SK-N-DZ (cell line): ENCODE measurements at regions not wholly inside any gene's neighbourhood (a gene's known extent, or its start where the extent isn't known, plus 50 kb on each side); places are given as distances from the start of the nearest gene placed in this dataset.

Source experiments
- DNase-seq: peaks from one replicate; pipeline ENCODE4 v3.0.0-alpha.2; 2015; ENCODE audit warnings: low spot score

GRCh38 chr17:70787721-70788300 lies 618.5 kb downstream of the KCNJ2 start:
- DNase-seq = no peak

- DNase-seq = no peak
These were observed 622.6 kb downstream of the KCNJ2 start for GRCh38 chr17:70791748-70792443.

DNA sequence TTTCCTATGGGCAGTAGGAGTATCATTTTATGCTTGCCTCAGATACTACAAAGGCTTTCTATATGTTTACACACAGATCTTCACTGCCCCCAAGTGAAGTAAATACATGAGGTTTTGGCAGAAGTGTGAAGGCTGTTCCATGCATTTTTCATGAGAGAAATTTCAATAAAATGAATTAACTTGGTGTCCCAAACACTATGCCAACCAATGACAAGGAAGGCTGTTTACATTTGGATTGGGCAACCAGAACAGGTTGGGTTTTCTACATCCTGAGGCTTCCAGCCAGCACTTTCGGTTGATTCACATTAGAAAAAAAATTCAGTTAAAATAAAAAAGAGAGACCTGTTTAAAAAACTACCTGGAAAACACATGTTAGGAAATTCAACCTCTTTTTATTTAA lies 625.4 kb downstream of the KCNJ2 start:
- DNase-seq = no peak

DNA sequence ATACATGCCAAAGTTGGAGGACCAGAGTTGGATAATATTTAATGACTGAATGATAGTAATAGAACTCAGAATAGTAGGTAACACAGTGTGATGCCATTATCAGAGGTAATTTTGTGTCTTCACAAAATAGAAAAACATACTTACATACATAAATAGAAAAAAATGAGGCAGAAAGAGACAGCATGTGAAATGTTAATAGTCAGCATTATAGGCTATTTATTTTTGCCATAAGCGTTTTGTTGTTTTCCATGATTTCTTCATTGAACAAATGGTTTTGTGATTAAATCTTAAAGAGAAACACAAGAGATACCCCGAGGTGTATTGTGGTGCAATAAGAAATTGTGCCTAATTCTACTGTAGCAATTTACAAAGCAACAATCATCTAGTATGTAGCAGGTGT lies 626.3 kb downstream of the KCNJ2 start:
- no peak for DNase-seq

DNA sequence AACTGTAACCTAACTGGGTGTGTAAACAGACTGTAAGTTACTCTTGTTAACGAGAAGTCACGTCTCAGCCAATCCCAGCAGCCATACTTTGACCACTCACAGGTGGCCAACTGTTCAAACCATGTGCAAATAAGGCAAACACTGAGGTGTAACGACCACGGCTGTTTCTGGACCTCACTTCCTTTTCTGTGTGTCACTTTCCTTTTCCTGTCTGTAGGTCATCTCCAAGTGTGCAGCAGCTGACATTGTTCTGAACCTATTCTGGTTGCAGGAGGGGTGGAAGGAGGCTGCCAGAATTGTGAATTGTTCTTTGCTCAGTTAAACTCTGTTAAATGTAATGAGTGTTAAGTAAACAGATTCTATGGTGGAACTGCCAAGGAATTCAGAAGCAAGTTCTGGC lies 627.4 kb downstream of the KCNJ2 start:
- no peak for DNase-seq

DNA sequence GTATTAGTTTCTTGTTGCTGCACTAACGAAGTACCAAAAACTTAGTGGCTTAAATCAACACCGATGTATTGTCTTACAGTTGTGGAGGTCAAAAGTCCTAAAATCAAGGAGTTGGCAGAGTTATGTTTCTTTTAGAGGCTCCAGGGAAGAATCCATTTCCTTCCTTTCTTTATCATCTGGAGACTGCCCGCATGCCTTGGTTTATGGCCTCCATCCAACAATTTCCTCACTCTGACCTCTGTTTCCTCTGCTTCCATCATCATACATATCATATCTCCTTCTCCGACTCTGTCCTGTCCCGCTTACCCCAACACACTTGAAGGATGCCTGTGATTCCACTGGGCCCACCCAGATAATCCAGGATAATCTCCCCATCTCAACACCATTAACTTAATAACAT lies 627.8 kb downstream of the KCNJ2 start:
- no peak for DNase-seq

- DNase-seq = no peak
These were observed 634.8 kb downstream of the KCNJ2 start for GRCh38 chr17:70804161-70804560.

DNA sequence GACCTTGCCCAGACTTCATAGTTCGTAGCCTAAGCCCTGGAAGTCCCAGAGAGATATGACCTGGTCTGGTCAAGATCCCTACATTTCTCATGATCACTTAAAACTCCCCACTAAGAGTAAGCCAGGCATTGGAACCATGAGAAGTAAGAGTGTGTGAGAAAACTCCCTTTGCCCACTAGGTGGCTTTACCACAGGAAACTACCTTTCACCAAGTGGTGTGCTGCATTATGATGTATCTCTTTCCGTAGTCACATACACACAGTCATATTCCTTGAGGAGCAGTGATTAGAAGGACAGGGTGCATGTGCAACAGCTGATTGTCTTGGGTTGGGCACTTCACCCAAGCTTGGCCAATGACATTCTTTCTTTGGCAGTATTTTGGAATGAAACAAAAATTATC lies 639.3 kb downstream of the KCNJ2 start:
- DNase-seq = peak; percentile 12

- no peak for DNase-seq
These were observed 641.3 kb downstream of the KCNJ2 start for GRCh38 chr17:70810609-70811008.

GRCh38 chr17:70813355-70813930 lies 644.1 kb downstream of the KCNJ2 start:
- no peak for DNase-seq

- DNase-seq = no peak
These were observed 649.9 kb downstream of the KCNJ2 start for GRCh38 chr17:70819183-70819582.

- DNase-seq = no peak
These were observed 650.9 kb downstream of the KCNJ2 start for GRCh38 chr17:70820276-70820675.

- no peak for DNase-seq
These were observed 656.2 kb downstream of the KCNJ2 start for GRCh38 chr17:70825321-70826125.

- DNase-seq = no peak
These were observed 660.5 kb downstream of the KCNJ2 start for GRCh38 chr17:70829876-70830275.

DNA sequence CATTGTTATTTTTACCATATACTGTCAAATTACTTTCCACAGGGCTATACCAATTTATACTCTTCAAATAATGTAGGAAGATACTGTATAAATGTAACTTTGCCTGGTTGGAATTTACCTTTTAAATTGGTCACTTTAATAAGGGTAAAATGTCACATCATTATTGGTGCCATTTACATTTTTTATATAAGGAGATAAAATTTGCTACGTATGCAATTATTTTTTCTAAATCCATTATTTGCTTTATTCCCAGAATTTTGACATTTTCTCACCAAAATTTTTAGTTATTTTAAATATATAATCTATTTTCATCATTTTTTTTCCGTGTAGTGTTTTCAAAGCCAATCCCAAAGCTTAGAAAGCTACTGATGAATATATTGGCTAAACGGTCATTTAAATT lies 664.7 kb downstream of the KCNJ2 start:
- no peak for DNase-seq

GRCh38 chr17:70848785-70849184 lies 679.5 kb downstream of the KCNJ2 start:
- DNase-seq = no peak

- DNase-seq = peak; percentile 10
These were observed 686.2 kb downstream of the KCNJ2 start for GRCh38 chr17:70855401-70856054.

- DNase-seq = no peak
These were observed 688.0 kb downstream of the KCNJ2 start for GRCh38 chr17:70857351-70857750.

DNA sequence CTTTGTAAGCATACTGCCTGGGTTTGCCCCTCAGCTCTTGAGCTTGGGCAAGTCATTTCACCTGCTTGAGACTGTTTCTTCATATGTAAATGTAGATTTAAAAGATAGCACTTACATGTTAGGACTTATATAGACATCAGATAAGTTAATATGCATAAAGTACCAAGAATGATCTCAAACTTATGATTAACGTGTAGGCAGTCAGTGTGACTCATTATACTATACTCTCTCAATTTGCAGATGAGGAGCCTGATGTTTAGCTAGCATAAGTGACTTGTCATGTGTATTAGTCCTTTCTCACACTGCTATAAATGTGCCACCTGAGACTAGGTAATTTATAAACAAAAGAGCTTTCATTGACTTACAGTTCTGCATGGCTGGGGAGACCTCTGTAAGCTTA lies 690.5 kb downstream of the KCNJ2 start:
- no peak for DNase-seq

DNA sequence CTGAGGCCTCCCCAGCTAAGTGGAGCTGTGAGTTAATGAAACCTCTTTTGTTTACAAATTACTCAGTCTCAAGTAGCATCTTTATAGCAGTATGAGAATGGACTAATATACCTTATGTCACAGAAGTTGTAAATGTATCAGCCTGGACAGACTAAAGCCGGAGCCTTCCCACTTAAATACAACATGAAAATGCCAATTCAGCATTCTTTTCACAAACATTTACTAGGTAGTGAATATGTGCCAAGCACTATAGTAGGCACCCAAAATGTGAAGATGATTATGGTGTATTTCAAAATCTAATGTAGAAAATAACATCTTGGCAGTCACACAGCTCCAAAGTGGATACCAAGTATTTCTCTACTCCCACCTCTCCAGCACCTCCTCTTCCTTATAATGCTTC lies 693.0 kb downstream of the KCNJ2 start:
- no peak for DNase-seq

DNA sequence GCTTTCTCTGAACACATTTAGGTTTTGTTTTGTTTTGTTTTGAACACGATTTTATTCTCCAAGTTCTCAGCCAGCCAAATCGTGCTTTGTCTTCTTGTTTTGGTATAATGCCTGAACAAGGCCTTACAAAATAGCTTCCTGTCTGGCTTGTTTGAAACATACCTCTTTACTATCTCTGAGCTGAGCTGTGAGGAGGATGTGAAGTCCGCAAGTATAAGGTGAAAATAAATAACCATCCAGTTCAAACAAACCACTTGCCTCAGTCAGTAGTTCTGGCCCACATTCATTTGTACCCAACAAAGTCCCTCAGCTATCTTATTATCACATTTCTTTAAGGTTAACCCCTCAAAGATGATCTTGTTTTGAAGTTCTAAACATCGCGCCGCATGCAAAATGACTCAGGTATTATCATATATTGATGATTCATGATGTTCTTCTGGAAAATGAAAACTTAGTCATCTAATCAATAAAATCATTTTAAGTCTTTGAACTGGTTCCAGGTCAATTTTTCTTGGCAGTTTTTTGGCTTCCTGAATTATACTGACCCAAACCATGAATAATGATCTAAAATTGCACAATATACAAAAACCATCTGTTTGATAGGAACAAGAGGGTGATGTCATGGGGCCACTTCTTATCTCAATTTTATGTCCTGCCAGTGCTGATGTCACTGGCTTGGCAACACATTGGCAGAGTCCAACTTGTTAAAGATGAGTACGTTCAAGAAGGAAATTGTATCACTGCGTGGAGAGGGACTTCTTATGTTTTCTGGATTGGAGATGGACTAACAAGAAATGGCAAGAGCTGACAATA lies 694.3 kb downstream of the KCNJ2 start:
- DNase-seq = no peak
